ENCODE measurements at regions not wholly inside any gene's neighbourhood (a gene's known extent, or its start where the extent isn't known, plus 50 kb on each side); places are given as distances from the start of the nearest gene placed in this dataset.
"Not testable (repeated sequence)": the region's sequence is repeated elsewhere in the genome, so short reads cannot be mapped to it uniquely, and the experiment has no call there.

GRCh38 chr2:82752396-82752795 is 1706.7 kb downstream of the SUCLG1 start:
- no peak for DNase-seq

DNA sequence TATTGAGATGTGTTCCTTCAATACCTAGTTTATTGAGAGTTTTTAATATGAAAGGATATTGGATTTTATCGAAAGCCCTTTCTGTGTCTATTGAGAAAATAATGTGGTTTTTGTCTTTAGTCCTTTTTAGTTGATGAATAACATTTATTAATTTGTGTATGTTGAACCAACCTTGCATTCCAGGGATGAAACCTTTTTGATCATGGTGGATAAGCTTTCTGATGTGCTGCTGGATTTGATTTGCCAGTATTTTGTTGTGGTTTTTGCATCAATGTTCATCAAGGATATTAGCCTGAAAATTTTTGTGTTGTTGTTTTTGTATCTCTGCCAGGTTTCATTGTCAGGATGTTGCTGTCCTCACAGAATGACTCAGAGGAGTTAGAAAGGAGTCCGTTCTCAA is 1710.4 kb downstream of the SUCLG1 start:
- DNase-seq: no peak

GRCh38 chr2:82740527-82740926 is 1718.6 kb downstream of the SUCLG1 start:
- no peak for DNase-seq

GRCh38 chr2:82737965-82738364 is 1721.1 kb downstream of the SUCLG1 start:
- DNase-seq: not testable (repeated sequence)

DNA sequence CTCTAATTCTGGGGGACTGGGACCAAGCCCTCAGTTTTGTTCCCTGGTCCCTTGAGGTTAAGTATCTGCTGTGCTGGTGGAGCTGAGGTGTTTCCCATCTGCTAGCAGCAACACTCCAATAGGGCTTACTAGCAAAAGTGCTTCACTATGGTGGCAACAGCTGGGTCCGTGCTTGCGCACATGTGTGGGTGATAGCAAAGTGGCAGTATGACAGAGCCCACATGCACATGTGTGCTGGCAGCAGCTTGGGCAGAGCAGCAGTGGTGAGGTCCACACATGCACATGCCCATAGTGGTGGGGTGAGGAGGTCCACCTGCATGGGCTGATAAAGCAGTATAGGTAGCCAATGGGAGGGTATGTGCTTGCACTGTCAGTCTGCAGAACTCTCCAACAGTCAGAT is 1723.7 kb downstream of the SUCLG1 start:
- DNase-seq: no peak

DNA sequence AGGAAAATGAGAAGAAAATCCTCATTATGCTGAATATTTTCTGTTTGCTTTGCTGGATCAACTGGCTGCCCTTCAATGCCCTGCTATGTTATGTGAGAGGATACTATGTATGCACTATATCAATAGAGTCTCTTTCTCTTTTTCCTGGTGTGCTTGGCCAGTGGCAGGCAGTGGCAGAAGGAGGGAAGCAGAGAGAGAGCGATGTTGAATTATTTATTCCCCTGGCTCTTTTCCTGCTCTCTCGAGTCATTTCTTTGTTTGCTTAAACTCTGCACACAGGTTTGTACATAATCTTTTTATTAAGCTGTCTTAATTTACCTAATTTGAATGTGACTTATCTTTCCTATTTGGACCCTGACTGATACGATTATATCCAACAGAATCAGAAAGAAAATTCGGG is 1727.3 kb downstream of the SUCLG1 start:
- no peak for DNase-seq

GRCh38 chr2:82730811-82731210 is 1728.3 kb downstream of the SUCLG1 start:
- no peak for DNase-seq

- no peak for DNase-seq
These were observed 1731.0 kb downstream of the SUCLG1 start for GRCh38 chr2:82728090-82728489.

- DNase-seq: no peak
These were observed 1750.4 kb downstream of the SUCLG1 start for GRCh38 chr2:82708681-82709080.

DNA sequence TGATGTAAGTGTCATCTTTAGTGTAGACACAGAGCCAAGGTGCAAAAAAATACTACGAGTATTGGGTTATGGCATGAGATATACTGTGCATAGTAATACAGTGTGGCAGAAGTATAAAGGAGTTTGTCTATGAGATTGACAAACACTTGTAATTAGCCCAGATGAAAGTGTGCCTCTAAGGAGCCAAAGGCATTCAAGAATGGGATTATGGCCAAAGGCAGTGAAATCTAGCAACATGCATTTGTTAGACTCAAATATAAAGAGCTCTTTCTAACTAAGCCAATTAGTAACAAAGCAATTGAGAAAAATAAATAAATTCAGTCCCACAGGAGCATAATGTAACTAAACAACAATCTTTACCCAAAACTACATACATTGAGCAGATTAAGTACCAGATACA is 1761.8 kb downstream of the SUCLG1 start:
- DNase-seq: no peak

- DNase-seq: no peak
These were observed 1764.6 kb downstream of the SUCLG1 start for GRCh38 chr2:82694431-82694830.

DNA sequence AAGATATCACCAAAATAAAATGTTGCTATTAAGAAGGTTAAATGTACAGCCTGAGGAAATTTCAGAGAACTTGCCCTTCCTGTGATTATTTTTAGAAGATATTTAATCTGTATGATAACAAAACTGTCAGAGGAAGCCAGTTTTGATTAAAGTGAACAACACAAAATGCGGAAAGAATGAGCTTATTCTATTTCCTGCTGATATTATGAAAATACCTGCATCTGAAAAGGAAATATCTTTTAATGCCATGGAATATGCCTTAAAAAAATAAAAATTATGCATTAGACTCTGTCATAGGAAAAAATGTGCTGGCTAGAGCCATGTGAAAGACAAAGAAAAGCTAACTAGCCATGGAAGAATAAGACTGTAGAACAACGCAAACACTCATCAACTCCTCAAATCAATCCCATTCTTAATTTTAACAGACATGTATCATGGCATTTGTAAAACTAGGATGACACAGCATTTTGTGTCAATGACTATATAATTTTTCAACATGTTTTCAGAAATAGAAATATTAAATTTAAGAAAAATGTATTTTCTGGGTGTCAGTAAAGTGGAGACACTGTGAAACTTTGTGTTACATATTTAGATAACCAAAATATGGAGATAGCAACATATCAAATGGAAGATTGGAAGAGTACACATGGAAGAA is 1768.2 kb downstream of the SUCLG1 start:
- no peak for DNase-seq

DNA sequence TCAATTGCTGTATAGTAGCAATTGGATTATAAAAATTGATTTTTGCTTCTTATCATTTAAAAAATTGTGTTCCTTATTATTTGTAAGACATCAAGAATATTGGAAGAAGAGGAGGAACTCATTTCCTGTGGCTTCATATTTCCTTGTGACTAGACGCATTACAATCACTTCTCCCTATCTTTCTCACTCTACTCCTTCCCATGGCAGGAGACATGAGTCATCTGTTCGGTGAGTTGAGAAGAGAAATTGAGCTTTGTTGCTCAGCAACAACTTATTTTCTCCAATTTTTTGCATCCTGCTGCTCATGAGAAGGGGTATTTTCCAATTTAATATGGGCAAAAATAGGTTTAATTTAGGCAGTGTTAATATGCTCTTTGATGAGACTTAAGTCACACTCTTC is 1783.9 kb downstream of the SUCLG1 start:
- no peak for DNase-seq

GRCh38 chr2:82674652-82675051 is 1784.4 kb downstream of the SUCLG1 start:
- DNase-seq: no peak

DNA sequence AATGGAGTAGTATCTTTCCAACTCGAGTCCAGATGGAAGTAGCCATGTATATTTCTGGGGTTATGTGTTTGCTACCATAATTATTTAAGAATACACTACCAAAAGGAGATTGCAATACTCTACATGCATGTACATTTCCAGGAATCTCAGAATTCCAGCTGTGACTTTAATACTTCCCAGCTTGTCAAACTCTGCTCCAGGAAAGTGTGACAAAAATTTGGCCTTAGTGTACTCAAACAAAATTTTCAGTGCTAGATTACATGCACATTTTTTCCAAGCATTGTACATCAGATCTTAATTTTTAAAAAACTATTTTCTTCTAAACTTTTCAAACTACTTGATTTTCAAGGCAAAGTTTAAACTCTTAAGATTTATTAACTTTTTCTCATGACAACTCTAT is 1791.6 kb downstream of the SUCLG1 start:
- no peak for DNase-seq

DNA sequence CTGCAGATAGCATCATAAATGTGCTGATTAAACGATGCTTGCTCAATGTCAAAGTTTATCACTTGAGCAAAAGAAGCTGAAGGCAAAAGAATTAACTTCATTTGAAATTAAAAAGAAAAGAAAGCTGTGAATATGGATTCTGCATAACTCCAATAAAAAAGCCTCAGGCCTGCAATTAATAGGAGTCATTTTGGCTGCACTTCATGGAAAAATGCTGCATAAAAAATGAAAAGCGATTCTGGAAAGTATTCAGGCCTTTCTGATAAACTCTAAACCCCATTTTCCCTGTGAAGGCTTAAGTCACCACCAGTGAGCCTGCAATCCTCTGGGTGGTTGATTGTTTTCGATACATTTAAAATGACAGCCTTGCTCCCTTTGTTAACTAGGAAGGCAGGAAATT is 1793.4 kb downstream of the SUCLG1 start:
- DNase-seq: no peak

DNA sequence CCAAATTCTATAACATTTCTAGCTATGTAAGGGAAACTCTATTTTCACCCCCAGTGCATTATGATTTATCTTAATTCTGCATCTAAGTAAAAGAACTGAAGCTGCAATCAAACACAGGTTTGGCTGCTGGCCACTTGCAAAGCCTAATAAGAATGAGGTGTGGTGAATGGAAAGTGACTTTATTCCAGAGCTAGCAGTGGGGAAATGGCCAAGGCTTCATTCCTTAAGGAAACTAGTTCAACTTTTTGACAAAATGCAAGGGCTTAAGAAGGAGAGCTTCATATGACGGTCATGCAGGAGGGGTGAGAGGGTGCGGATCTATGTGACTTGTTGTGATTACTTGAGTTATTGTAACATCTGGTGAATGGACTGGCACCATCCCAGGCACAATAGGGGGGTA is 1802.0 kb downstream of the SUCLG1 start:
- DNase-seq: no peak

- DNase-seq: no peak
These were observed 1802.7 kb downstream of the SUCLG1 start for GRCh38 chr2:82656420-82656819.

DNA sequence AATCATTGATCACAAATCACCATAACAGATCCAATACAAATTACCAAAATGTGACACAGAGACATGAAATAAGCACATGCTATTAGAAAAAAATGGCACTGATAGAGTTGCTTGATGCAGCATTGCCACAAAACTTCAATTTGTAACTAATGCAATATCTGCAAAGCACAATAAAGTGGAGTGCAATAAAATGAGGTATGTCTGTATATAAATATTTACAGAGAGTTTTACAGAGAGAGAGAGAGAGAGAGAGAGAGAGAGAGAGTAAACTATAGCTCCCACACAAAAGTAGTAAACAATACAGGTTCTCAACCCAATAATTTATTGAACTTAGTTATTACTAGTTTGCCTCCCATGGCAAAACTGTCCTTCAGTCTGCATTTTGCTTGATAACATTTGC is 1807.0 kb downstream of the SUCLG1 start:
- DNase-seq: no peak

DNA sequence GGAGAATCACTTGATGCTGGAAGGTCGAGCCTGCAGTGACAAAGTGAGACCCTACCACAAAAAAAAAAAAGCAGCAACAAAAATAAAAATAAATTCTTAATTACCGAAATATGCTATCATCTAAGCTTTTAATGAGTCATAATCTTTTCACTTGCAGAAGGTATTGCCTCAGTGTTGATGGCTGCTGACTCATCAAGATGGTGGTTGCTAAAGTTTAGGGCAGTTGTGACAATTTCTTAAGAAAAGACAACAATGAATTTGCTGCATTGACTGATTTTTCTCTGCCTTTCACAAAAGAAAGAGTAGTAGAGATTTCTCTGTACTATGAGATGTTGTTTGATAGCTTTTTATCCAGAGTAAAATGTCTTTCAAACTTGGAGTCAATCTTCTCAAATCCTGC is 1809.0 kb downstream of the SUCLG1 start:
- DNase-seq: no peak

GRCh38 chr2:82641598-82642180 is 1817.4 kb downstream of the SUCLG1 start:
- DNase-seq: no peak

DNA sequence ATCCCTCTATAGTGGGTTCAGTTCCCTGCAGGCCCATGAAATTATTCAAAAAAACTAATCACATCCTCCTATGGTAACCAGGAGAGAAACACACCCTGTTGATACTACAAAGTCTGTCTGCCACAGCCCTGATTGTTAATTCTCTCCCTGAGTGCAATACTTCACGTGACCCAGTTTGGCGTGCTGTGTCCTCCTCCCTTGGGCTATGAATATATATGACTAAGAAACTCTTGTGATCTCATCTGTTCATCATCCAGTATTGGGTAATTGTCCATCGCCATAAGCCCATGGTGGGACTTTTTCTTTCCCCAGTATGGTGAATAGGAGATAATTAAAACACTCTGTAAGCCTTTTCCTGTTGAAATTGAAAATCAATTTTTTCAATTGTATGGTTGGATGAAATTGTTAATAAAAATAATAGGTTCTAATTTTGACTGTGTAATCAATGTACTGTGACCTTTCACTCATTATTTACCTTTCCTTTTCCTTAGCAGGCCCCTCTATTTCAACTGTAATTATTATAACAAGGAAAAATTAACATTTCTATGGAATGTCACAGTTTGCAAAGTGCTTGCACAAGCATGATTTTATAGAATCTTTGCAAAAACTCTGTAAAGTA is 1822.6 kb downstream of the SUCLG1 start:
- no peak for DNase-seq

DNA sequence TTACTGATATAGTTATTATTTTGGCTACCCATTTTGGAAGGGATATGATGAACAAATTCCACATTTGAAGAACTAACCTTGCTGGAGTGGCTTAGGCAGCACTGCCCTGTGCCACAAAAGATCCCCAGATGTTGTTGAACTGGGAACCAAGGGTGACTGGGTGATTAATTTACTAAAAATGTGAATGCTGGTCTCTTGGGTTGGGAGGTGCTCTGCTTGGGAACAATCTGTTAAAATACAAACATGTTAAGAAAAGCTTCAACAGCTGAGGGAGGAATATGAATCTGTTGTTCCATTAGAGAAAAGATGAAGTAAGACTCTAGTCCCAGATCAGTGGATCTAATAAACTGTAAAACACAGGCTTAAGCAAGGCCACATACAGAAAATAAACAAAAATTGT is 1860.1 kb downstream of the SUCLG1 start:
- DNase-seq: no peak

GRCh38 chr2:82596581-82596980 is 1862.5 kb downstream of the SUCLG1 start:
- DNase-seq: no peak

DNA sequence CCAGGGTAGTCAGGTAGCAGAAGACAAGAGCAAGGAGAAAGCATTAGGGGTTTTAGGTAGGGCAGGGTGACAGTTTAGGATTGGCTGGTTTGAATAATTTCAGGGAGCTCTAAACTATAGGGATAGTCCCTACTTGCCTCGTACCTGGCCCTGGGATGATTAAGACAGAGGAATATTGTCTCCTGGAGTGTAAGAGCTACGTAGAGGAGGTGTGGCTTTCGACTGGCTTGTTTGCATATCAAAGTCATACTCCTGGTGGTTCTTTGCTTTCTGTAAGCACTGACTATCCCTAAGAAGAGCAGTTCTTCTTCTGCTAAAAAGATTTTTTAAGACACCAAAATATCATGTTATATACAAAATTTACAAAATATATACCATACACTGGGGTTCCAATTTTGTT is 1867.4 kb downstream of the SUCLG1 start:
- no peak for DNase-seq

Data from DMS79 treated with DMSO at 0.1 percent for 48 hours (cell line).